ENCODE measurements at regions not wholly inside any gene's neighbourhood (a gene's known extent, or its start where the extent isn't known, plus 50 kb on each side); places are given as distances from the start of the nearest gene placed in this dataset.

DNA sequence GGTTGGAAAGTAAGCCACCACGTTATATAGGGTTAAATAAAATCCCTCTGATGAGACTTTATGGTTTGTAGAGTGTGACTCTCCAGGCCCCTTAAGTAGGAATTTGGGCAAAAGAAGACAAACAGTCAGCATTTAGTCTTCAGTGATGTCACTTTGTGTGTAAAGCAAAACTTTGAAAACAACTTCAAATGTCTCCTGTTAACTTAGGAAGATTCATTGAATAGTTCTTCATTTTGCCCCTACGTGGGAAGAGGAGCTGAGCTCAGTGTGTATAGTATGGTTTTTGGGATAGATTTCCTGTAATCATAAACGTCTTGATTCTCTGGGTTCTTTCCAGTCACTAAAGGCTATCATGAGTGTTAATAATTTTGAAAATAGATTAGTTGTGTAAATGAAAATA lies 101.3 kb downstream of the GADD45G start:
- Mint-ChIP-seq H3K27me3 (ENCODE audit: low read depth) (peaks cover 23% of the 10 kb centered on the region), H3K4me3 (no peak overlapping the region), H3K36me3 (no peaks in the 10 kb centered on the region), H3K27ac (no peak overlapping the region), H3K4me1 (peaks cover 11% of the 10 kb centered on the region), H3K9me3 (no peaks in the 10 kb centered on the region)
- DNase-seq (ENCODE audit: low spot score in 2 of 2, unreplicated experiment in 2 of 2) = no peak
- TF ChIP-seq, protein P1, sequence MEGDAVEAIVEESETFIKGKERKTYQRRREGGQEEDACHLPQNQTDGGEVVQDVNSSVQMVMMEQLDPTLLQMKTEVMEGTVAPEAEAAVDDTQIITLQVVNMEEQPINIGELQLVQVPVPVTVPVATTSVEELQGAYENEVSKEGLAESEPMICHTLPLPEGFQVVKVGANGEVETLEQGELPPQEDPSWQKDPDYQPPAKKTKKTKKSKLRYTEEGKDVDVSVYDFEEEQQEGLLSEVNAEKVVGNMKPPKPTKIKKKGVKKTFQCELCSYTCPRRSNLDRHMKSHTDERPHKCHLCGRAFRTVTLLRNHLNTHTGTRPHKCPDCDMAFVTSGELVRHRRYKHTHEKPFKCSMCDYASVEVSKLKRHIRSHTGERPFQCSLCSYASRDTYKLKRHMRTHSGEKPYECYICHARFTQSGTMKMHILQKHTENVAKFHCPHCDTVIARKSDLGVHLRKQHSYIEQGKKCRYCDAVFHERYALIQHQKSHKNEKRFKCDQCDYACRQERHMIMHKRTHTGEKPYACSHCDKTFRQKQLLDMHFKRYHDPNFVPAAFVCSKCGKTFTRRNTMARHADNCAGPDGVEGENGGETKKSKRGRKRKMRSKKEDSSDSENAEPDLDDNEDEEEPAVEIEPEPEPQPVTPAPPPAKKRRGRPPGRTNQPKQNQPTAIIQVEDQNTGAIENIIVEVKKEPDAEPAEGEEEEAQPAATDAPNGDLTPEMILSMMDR (IDR thresholded peaks at IDR 0.05; ENCODE audit: unreplicated experiment) = no peak

DNA sequence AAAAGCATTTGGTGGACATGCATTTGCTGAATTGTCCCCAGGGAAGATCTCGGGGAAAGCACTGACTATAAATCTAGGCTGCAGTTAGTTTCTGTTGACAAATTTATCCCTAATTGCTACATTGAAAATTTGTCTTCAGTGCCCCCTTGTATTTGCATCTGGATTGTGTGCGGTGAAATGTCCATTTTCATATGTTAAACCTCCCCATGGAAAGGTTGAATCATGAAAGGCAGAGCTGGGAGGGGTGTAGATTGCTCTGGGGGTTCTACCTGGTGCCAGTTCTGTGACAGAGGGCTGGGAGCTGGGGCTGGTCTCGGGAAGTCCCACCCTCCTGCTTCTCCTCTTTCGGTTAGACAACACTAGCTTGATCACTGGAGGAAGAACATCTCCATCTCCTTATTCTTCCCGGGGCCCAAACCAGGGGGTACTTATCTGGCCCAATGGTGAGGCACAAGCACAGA lies 101.9 kb downstream of the GADD45G start:
- H3K36me3 Mint-ChIP-seq = no peaks in the 10 kb centered on the region
- H3K9me3 Mint-ChIP-seq = no peaks in the 10 kb centered on the region
- no peak overlapping the region for H3K27ac Mint-ChIP-seq
- peaks cover 23% of the 10 kb centered on the region for H3K27me3 Mint-ChIP-seq (ENCODE audit: low read depth)
- H3K4me3 Mint-ChIP-seq = no peak overlapping the region
- H3K4me1 Mint-ChIP-seq = peaks cover 11% of the 10 kb centered on the region
- TF ChIP-seq, protein P1 (IDR thresholded peaks at IDR 0.05; ENCODE audit: unreplicated experiment) = no peak
- no peak for DNase-seq (ENCODE audit: low spot score in 2 of 2, unreplicated experiment in 2 of 2)

DNA sequence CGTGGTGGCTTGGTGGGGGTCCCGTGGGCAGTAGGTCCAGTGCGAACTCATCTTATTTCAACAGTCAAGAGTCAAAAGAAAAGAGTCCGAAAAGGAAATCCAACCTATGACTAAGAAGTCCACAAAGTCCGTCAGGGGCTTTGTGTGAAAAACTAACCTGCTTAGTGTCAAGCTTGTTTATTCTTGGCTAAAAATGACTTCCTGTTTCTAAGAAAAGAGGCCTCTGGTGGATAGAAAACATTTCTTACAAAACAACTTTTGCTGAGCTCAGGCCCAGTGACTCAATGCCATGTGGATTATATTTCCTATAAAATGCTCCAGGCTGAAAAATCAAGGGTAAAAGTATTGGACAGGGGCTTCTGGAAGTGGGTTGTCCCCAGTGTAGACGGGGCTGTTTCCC lies 105.9 kb downstream of the GADD45G start:
- Mint-ChIP-seq H3K27ac (no peak overlapping the region), H3K9me3 (no peaks in the 10 kb centered on the region), H3K4me3 (no peak overlapping the region), H3K27me3 (ENCODE audit: low read depth) (peaks cover 10% of the 10 kb centered on the region), H3K36me3 (no peaks in the 10 kb centered on the region), H3K4me1 (peaks cover 11% of the 10 kb centered on the region)
- no peak for DNase-seq (ENCODE audit: low spot score in 2 of 2, unreplicated experiment in 2 of 2)
- TF ChIP-seq, protein P1 (IDR thresholded peaks at IDR 0.05; ENCODE audit: unreplicated experiment) = no peak

DNA sequence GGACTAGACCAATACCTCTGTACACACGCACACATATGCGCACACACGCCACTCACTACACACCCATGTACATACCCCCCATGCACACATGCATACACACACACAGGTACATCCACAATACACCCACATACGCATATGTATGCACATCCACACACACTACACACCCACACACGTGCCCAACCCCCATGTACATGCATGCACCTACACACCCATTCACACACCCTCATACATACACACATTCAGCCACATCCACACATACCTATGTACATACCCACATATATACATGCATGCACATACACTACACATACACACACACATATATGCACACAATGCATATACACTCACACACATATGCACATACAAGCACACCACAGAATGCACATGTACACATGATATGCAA lies 107.1 kb downstream of the GADD45G start:
- Mint-ChIP-seq H3K27me3 (ENCODE audit: low read depth) (peaks cover 8% of the 10 kb centered on the region), H3K4me1 (peaks cover 5% of the 10 kb centered on the region), H3K4me3 (no peak overlapping the region), H3K27ac (no peak overlapping the region), H3K9me3 (no peaks in the 10 kb centered on the region), H3K36me3 (no peaks in the 10 kb centered on the region)
- DNase-seq (ENCODE audit: low spot score in 2 of 2, unreplicated experiment in 2 of 2) = no peak
- TF ChIP-seq, protein P1 (IDR thresholded peaks at IDR 0.05; ENCODE audit: unreplicated experiment) = no peak

DNA sequence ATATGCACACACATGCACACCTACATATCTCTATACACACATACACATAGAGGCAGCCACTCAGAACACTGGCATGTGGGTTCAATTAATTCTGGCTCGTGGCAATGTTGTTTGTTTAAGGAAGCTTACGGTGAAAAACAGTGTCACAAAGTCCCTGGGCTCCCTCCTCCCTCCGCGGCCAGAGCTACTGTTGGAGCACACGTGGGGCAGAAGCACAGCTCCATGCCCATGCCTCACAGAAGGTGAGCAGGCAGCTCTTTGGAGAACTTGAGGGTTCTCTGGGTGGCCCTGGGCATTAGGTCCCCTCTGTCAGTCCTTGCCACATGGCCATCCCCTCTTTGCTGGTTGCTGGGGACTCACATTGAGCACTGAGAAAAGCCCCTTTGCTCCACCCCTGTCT lies 107.5 kb downstream of the GADD45G start:
- peaks cover 2% of the 10 kb centered on the region for H3K4me1 Mint-ChIP-seq
- no peaks in the 10 kb centered on the region for H3K9me3 Mint-ChIP-seq
- H3K27me3 Mint-ChIP-seq (ENCODE audit: low read depth) = peaks cover 5% of the 10 kb centered on the region
- DNase-seq (ENCODE audit: low spot score in 2 of 2, unreplicated experiment in 2 of 2) = no peak
- no peaks in the 10 kb centered on the region for H3K36me3 Mint-ChIP-seq
- TF ChIP-seq, protein P1 (IDR thresholded peaks at IDR 0.05; ENCODE audit: unreplicated experiment) = no peak
- H3K4me3 Mint-ChIP-seq = no peak overlapping the region
- no peak overlapping the region for H3K27ac Mint-ChIP-seq

DNA sequence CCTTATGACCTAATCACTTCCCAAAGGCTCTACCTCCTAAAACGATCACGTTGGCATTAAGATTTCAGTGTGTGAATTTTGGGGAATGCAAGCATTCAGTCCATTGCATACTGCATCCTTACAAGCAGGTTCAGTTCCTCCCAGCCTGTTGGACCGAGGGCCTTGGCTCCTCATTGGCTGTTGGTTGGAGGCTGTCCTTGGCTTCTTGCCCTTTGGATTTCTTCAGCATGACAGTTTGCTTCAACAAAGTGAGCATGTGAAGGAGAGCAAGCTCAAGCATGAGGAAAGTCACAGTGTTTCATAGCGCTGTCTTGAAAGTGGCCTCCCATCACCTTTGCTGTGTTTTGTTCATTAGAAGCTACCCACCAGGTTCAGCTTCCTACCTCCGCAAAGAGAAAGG lies 109.5 kb downstream of the GADD45G start:
- Mint-ChIP-seq H3K4me3 (no peak overlapping the region), H3K4me1 (peaks cover 2% of the 10 kb centered on the region), H3K36me3 (no peaks in the 10 kb centered on the region), H3K27ac (no peak overlapping the region), H3K27me3 (ENCODE audit: low read depth) (no peaks in the 10 kb centered on the region), H3K9me3 (no peaks in the 10 kb centered on the region)
- TF ChIP-seq, protein P1 (IDR thresholded peaks at IDR 0.05; ENCODE audit: unreplicated experiment) = no peak
- DNase-seq (ENCODE audit: low spot score in 2 of 2, unreplicated experiment in 2 of 2) = no peak

Measured in mesothelial cell of epicardium (in vitro differentiated cells).